ENCODE measurements at regions not wholly inside any gene's neighbourhood (a gene's known extent, or its start where the extent isn't known, plus 50 kb on each side); places are given as distances from the start of the nearest gene placed in this dataset.

DNA sequence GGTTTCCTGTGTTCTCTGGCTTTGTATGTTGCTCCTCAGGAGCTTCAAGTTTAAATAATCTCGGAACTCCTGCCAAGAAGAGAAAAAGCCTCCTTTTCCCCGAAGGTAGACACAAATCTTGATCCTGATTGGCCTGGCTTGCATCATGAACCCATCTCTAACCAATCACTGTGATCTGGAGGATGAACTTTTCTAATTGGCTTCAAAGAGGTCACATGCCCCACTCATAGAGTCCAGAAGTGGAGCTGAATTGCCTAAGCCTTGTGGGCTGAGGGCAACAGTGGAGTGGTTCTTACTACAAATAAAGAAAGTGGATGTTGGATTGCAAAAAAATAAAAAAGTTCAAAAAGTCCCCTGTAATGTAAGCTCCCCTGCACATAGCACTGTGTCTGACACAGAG is 245.9 kb downstream of the MID1IP1 start:
- DNase-seq (ENCODE audit: low read depth, low spot score) (no peak), ATAC-seq (no peak)
- Histone ChIP-seq H4K20me1 (ENCODE audit: insufficient read depth) (no peaks in the 10 kb centered on the region), H3K4me1 (ENCODE audit: control insufficient read depth in 1 of 2, insufficient read depth in 2 of 2, low read length in 2 of 2) (no peaks in the 10 kb centered on the region), H3K27ac (ENCODE audit: low read depth, low read length) (no peak overlapping the region), H3K9ac (ENCODE audit: low read length) (no peak overlapping the region), H3K4me3 (replicated peaks in 1 of 2; ENCODE audit: low read depth in 1 of 2, low read length in 2 of 2) (no peak overlapping the region), H3K9me2 (ENCODE audit: insufficient read depth) (no peaks in the 10 kb centered on the region), H3K36me3 (ENCODE audit: control insufficient read depth in 1 of 2, insufficient read depth in 2 of 2, low read length in 2 of 2) (no peaks in the 10 kb centered on the region), H3K9me3 (ENCODE audit: control insufficient read depth in 1 of 2, insufficient read depth in 1 of 2, low read depth in 1 of 2, low read length in 2 of 2) (no peaks in the 10 kb centered on the region), H3K27me3 (ENCODE audit: insufficient read depth, low read length) (no peaks in the 10 kb centered on the region), H2AFZ (ENCODE audit: low read depth, low read length, poor library complexity, severe bottlenecking) (no peak overlapping the region), H3K79me2 (ENCODE audit: insufficient read depth, low read length) (no peaks in the 10 kb centered on the region), H3K4me2 (ENCODE audit: low read length) (no peak overlapping the region)
- RAD21 ChIA-PET (ENCODE audit: low non-redundant PET in 1 of 2, low total read pairs in 2 of 2, uncharacterized antibody in 2 of 2, unreplicated experiment in 2 of 2): no interaction called here
- intact Hi-C loops (cut with micrococcal nuclease): no loop called here
- POLR2A ChIA-PET: no interaction called here
- BruUV-seq (replicated peaks): no TSS peak
- TF ChIP-seq YY1 (IDR thresholded peaks at IDR 0.05; ENCODE audit: extremely low read depth, insufficient replicate concordance, low read depth, low read length): no peak
- TF ChIP-seq, protein P1, sequence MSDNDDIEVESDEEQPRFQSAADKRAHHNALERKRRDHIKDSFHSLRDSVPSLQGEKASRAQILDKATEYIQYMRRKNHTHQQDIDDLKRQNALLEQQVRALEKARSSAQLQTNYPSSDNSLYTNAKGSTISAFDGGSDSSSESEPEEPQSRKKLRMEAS (IDR thresholded peaks at IDR 0.05): no peak
- TF ChIP-seq FOSL1 (IDR thresholded peaks at IDR 0.05; ENCODE audit: low read depth): no peak
- CTCF ChIA-PET: no interaction called here

DNA sequence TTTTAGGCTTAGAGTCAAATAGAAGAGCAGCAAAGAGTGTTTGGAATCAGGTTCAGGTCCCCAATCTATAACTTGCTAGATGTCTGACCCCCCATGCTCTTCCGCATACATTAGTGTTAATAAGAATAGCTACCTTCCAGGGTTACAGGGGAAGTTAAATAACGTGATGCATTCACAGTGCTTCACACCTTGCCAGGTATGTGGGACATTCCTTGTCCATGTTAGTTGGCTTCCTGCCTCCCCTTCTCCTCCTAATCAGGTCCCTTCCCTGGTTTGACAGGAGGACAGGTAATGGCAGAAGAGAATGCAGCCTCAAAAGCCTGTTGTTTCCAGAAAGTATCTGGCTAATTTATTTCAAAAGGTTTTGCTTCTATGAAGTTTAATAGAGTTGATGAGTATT is 248.7 kb downstream of the MID1IP1 start:
- no peaks in the 10 kb centered on the region for H3K4me1 ChIP-seq (ENCODE audit: control insufficient read depth in 1 of 2, insufficient read depth in 2 of 2, low read length in 2 of 2)
- H3K79me2 ChIP-seq (ENCODE audit: insufficient read depth, low read length): no peaks in the 10 kb centered on the region
- H3K27me3 ChIP-seq (ENCODE audit: insufficient read depth, low read length): no peaks in the 10 kb centered on the region
- H3K4me2 ChIP-seq (ENCODE audit: low read length): no peak overlapping the region
- POLR2A ChIA-PET: no interaction called here
- no peak overlapping the region for H2AFZ ChIP-seq (ENCODE audit: low read depth, low read length, poor library complexity, severe bottlenecking)
- DNase-seq (ENCODE audit: low read depth, low spot score) (no peak), ATAC-seq (no peak)
- H3K4me3 ChIP-seq (replicated peaks in 1 of 2; ENCODE audit: low read depth in 1 of 2, low read length in 2 of 2): no peak overlapping the region
- no peak overlapping the region for H3K9ac ChIP-seq (ENCODE audit: low read length)
- H4K20me1 ChIP-seq (ENCODE audit: insufficient read depth): no peaks in the 10 kb centered on the region
- no peaks in the 10 kb centered on the region for H3K9me2 ChIP-seq (ENCODE audit: insufficient read depth)
- H3K9me3 ChIP-seq (ENCODE audit: control insufficient read depth in 1 of 2, insufficient read depth in 1 of 2, low read depth in 1 of 2, low read length in 2 of 2): no peaks in the 10 kb centered on the region
- H3K36me3 ChIP-seq (ENCODE audit: control insufficient read depth in 1 of 2, insufficient read depth in 2 of 2, low read length in 2 of 2): no peaks in the 10 kb centered on the region
- CTCF ChIA-PET: no interaction called here
- BruUV-seq (replicated peaks): no TSS peak
- intact Hi-C loops (cut with micrococcal nuclease): no loop called here
- RAD21 ChIA-PET (ENCODE audit: low non-redundant PET in 1 of 2, low total read pairs in 2 of 2, uncharacterized antibody in 2 of 2, unreplicated experiment in 2 of 2): no interaction called here
- H3K27ac ChIP-seq (ENCODE audit: low read depth, low read length): no peak overlapping the region
- TF ChIP-seq CBX3 (IDR thresholded peaks at IDR 0.05; ENCODE audit: low read depth) (no peak), ZNF274 (IDR thresholded peaks at IDR 0.05; ENCODE audit: low read depth, low read length) (no peak), POLR2AphosphoS5 (IDR thresholded peaks at IDR 0.05; ENCODE audit: low read depth, low read length) (no peak), POLR2A (IDR thresholded peaks at IDR 0.05; ENCODE audit: borderline replicate concordance, extremely low read depth, insufficient read depth, insufficient read length) (no peak), TCF7L2 (IDR thresholded peaks at IDR 0.05; ENCODE audit: borderline replicate concordance, extremely low read depth, insufficient read depth, insufficient read length) (no peak), SIN3A (IDR thresholded peaks at IDR 0.05; ENCODE audit: low read depth) (no peak)
- TF ChIP-seq, protein P2, sequence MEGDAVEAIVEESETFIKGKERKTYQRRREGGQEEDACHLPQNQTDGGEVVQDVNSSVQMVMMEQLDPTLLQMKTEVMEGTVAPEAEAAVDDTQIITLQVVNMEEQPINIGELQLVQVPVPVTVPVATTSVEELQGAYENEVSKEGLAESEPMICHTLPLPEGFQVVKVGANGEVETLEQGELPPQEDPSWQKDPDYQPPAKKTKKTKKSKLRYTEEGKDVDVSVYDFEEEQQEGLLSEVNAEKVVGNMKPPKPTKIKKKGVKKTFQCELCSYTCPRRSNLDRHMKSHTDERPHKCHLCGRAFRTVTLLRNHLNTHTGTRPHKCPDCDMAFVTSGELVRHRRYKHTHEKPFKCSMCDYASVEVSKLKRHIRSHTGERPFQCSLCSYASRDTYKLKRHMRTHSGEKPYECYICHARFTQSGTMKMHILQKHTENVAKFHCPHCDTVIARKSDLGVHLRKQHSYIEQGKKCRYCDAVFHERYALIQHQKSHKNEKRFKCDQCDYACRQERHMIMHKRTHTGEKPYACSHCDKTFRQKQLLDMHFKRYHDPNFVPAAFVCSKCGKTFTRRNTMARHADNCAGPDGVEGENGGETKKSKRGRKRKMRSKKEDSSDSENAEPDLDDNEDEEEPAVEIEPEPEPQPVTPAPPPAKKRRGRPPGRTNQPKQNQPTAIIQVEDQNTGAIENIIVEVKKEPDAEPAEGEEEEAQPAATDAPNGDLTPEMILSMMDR (IDR thresholded peaks at IDR 0.05 in 2 of 3, conservative IDR thresholded peaks at IDR 0.05 in 1 of 3; ENCODE audit: borderline replicate concordance in 1 of 3, insufficient read depth in 1 of 3, low read depth in 2 of 3, low read length in 2 of 3): no peak
- TF ChIP-seq, protein P3, sequence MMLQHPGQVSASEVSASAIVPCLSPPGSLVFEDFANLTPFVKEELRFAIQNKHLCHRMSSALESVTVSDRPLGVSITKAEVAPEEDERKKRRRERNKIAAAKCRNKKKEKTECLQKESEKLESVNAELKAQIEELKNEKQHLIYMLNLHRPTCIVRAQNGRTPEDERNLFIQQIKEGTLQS (IDR thresholded peaks at IDR 0.05): no peak
- TF ChIP-seq, protein P4, sequence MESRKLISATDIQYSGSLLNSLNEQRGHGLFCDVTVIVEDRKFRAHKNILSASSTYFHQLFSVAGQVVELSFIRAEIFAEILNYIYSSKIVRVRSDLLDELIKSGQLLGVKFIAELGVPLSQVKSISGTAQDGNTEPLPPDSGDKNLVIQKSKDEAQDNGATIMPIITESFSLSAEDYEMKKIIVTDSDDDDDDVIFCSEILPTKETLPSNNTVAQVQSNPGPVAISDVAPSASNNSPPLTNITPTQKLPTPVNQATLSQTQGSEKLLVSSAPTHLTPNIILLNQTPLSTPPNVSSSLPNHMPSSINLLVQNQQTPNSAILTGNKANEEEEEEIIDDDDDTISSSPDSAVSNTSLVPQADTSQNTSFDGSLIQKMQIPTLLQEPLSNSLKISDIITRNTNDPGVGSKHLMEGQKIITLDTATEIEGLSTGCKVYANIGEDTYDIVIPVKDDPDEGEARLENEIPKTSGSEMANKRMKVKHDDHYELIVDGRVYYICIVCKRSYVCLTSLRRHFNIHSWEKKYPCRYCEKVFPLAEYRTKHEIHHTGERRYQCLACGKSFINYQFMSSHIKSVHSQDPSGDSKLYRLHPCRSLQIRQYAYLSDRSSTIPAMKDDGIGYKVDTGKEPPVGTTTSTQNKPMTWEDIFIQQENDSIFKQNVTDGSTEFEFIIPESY (IDR thresholded peaks at IDR 0.05; ENCODE audit: extremely low read depth, insufficient replicate concordance, low read length): no peak
- TF ChIP-seq, protein P5, sequence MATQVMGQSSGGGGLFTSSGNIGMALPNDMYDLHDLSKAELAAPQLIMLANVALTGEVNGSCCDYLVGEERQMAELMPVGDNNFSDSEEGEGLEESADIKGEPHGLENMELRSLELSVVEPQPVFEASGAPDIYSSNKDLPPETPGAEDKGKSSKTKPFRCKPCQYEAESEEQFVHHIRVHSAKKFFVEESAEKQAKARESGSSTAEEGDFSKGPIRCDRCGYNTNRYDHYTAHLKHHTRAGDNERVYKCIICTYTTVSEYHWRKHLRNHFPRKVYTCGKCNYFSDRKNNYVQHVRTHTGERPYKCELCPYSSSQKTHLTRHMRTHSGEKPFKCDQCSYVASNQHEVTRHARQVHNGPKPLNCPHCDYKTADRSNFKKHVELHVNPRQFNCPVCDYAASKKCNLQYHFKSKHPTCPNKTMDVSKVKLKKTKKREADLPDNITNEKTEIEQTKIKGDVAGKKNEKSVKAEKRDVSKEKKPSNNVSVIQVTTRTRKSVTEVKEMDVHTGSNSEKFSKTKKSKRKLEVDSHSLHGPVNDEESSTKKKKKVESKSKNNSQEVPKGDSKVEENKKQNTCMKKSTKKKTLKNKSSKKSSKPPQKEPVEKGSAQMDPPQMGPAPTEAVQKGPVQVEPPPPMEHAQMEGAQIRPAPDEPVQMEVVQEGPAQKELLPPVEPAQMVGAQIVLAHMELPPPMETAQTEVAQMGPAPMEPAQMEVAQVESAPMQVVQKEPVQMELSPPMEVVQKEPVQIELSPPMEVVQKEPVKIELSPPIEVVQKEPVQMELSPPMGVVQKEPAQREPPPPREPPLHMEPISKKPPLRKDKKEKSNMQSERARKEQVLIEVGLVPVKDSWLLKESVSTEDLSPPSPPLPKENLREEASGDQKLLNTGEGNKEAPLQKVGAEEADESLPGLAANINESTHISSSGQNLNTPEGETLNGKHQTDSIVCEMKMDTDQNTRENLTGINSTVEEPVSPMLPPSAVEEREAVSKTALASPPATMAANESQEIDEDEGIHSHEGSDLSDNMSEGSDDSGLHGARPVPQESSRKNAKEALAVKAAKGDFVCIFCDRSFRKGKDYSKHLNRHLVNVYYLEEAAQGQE (IDR thresholded peaks at IDR 0.05; ENCODE audit: low read depth): no peak

All from HCT116 (cell line).